Adipose tissue (tissue), 3 donors: ENCODE measurements at regions not wholly inside any gene's neighbourhood (a gene's known extent, or its start where the extent isn't known, plus 50 kb on each side); places are given as distances from the start of the nearest gene placed in this dataset.

ENCODE experiments used
- H3K27ac ChIP-seq: one replicate; pipeline ENCODE4 v1.5.1; 2013; ENCODE audit warnings: low read depth, low read length
- WGBS, 3 donors: extraction: QIAGEN DNeasy Blood & Tissue Kit; methylation state at CpG; one replicate each; pipeline ENCODE4 v1.1.7; 2013; 5-methylcytosine and 5-hydroxymethylcytosine counted together
- donor health status: healthy with polysubstance abuse.
- donor health status: Bipolar disorder and iron deficiency.
- donor health status: healthy.

- no peak overlapping the region for H3K27ac ChIP-seq
- WGBS, 3 donors, result 30 to 33% (median 32%) methylated on average over 18 of the region's 18 CpGs
These were observed 232.1 kb upstream of the KAZN start for GRCh38 chr1:14366091-14367018.

GRCh38 chr1:14367451-14367850, 231.0 kb upstream of the KAZN start:
- 45 to 80% (median 77%) methylated on average over 5 of the region's 5 CpGs for WGBS, 3 donors
- no peak overlapping the region for H3K27ac ChIP-seq

- WGBS, 3 donors, result 26 to 43% (median 43%) methylated on average over 5 of the region's 5 CpGs
- H3K27ac ChIP-seq, result no peak overlapping the region
These were observed 228.8 kb upstream of the KAZN start for GRCh38 chr1:14369526-14370213.

- 58 to 65% (median 62%) methylated on average over 6 of the region's 6 CpGs for WGBS, 3 donors
- no peak overlapping the region for H3K27ac ChIP-seq
These were observed 226.6 kb upstream of the KAZN start for GRCh38 chr1:14371771-14372497.

GRCh38 chr1:14372526-14372925, 226.0 kb upstream of the KAZN start:
- no peak overlapping the region for H3K27ac ChIP-seq
- 79 to 88% (median 83%) methylated on average over 5 of the region's 5 CpGs for WGBS, 3 donors

GRCh38 chr1:14373081-14373758, 225.3 kb upstream of the KAZN start:
- WGBS, 3 donors, result 62 to 80% (median 70%) methylated on average over 2 of the region's 2 CpGs
- no peak overlapping the region for H3K27ac ChIP-seq

- WGBS, 3 donors, result 86 to 92% (median 92%) methylated on average over 5 of the region's 5 CpGs
- no peak overlapping the region for H3K27ac ChIP-seq
These were observed 223.3 kb upstream of the KAZN start for GRCh38 chr1:14375226-14375625.

GRCh38 chr1:14377386-14377785, 221.1 kb upstream of the KAZN start:
- no peak overlapping the region for H3K27ac ChIP-seq
- WGBS, 3 donors, result 75 to 84% (median 83%) methylated on average over 5 of the region's 5 CpGs

GRCh38 chr1:14380408-14380807, 218.1 kb upstream of the KAZN start:
- no peak overlapping the region for H3K27ac ChIP-seq
- 78 to 89% (median 86%) methylated on average over 1 of the region's 1 CpG for WGBS, 3 donors

GRCh38 chr1:14390816-14391215, 207.7 kb upstream of the KAZN start:
- WGBS, 3 donors, result 42 to 58% (median 44%) methylated on average over 1 of the region's 1 CpG

GRCh38 chr1:14392161-14392858, 206.2 kb upstream of the KAZN start:
- no peak overlapping the region for H3K27ac ChIP-seq
- 75 to 85% (median 78%) methylated on average over 12 of the region's 12 CpGs for WGBS, 3 donors

More at GRCh38 chr1:14390816-14391215, 207.7 kb upstream of the KAZN start:
- H3K27ac ChIP-seq, result no peak overlapping the region

- H3K27ac ChIP-seq, result no peak overlapping the region
- 52 to 77% (median 77%) methylated on average over 5 of the region's 5 CpGs for WGBS, 3 donors
These were observed 205.6 kb upstream of the KAZN start for GRCh38 chr1:14392859-14393365.

GRCh38 chr1:14396100-14396499, 202.4 kb upstream of the KAZN start:
- 86 to 89% (median 87%) methylated on average over 5 of the region's 5 CpGs for WGBS, 3 donors
- H3K27ac ChIP-seq, result no peak overlapping the region

GRCh38 chr1:14403961-14404645, 194.4 kb upstream of the KAZN start:
- no peak overlapping the region for H3K27ac ChIP-seq
- WGBS, 3 donors, result 81 to 91% (median 88%) methylated on average over 13 of the region's 13 CpGs

GRCh38 chr1:14404862-14405301, 193.6 kb upstream of the KAZN start:
- 9 to 12% (median 11%) methylated on average over 1 of the region's 1 CpG for WGBS, 3 donors
- H3K27ac ChIP-seq, result no peak overlapping the region

- H3K27ac ChIP-seq, result no peak overlapping the region
These were observed 186.2 kb upstream of the KAZN start for GRCh38 chr1:14412235-14412634.

GRCh38 chr1:14413819-14414490, 184.5 kb upstream of the KAZN start:
- 58 to 62% (median 59%) methylated on average over 5 of the region's 5 CpGs for WGBS, 3 donors
- H3K27ac ChIP-seq, result no peak overlapping the region
